ENCODE measurements at regions not wholly inside any gene's neighbourhood (a gene's known extent, or its start where the extent isn't known, plus 50 kb on each side); places are given as distances from the start of the nearest gene placed in this dataset.

GRCh38 chr3:32056559-32057290 is 49.7 kb upstream of the GPD1L start:
- FAIRE-seq, result no peak
- TF ChIP-seq CTCF (IDR thresholded peaks at IDR 0.05; ENCODE audit: insufficient read depth, low read length, severe bottlenecking), result no peak
- H3K36me3 ChIP-seq (ENCODE audit: control insufficient read depth, insufficient read depth, low read length), result no peaks in the 10 kb centered on the region
- DNase-seq (ENCODE audit: low read depth), result peak; percentile 3
- H3K27me3 ChIP-seq (ENCODE audit: control insufficient read depth, insufficient read depth, low read length), result no peaks in the 10 kb centered on the region
- H3K4me3 ChIP-seq (ENCODE audit: low read depth, low read length), result no peak overlapping the region
